Effector memory CD8-positive, alpha-beta T cell (primary cell): ENCODE measurements at regions not wholly inside any gene's neighbourhood (a gene's known extent, or its start where the extent isn't known, plus 50 kb on each side); places are given as distances from the start of the nearest gene placed in this dataset.

Source experiments
- ATAC-seq: fragments of 150-1000 bp; cut with Tn5 transposase; replicated peaks from 2 replicates; pipeline ENCODE4 v1.10.0; 2021; ENCODE audit warnings: mild to moderate bottlenecking, moderate library complexity
- DNase-seq, 3 experiments: peaks; one replicate each; pipeline ENCODE4 v3.0.0; 2021
- H3K27ac Mint-ChIP-seq, 2 donors: one replicate each; pipeline ENCODE4 v1.8.0; 2022; ENCODE audit warnings: mild to moderate bottlenecking in 2 of 2, mixed read lengths in 2 of 2, moderate library complexity in 2 of 2
- H3K27me3 Mint-ChIP-seq, 2 donors: one replicate each; pipeline ENCODE4 v1.8.0; 2022; ENCODE audit warnings: mixed read lengths in 2 of 2
- H3K36me3 Mint-ChIP-seq: one replicate; pipeline ENCODE4 v1.8.0; 2022; ENCODE audit warnings: mild to moderate bottlenecking, moderate library complexity, mixed read lengths; ENCODE audit not compliant: insufficient read depth
- H3K4me1 Mint-ChIP-seq, 2 donors: one replicate each; pipeline ENCODE4 v1.8.0; 2022; ENCODE audit warnings: low read depth in 2 of 2, mixed read lengths in 2 of 2
- H3K4me3 Mint-ChIP-seq, 2 donors: one replicate each; pipeline ENCODE4 v1.8.0; 2022; ENCODE audit warnings: mild to moderate bottlenecking in 2 of 2, mixed read lengths in 2 of 2, moderate library complexity in 2 of 2
- H3K9me3 Mint-ChIP-seq, 2 donors: one replicate each; pipeline ENCODE4 v1.8.0; 2022; ENCODE audit warnings: mixed read lengths in 2 of 2

GRCh38 chr3:160076519-160076918, 87.9 kb downstream of the IL12A start:
- Mint-ChIP-seq H3K4me1 (no peaks in the 10 kb centered on the region), H3K36me3 (peaks cover 7% of the 10 kb centered on the region), H3K9me3 (no peaks in the 10 kb centered on the region), H3K4me3 (no peak overlapping the region), H3K27ac (no peak overlapping the region), H3K27me3 (no peaks in the 10 kb centered on the region)
- ATAC-seq (no peak), DNase-seq (no peak)

- no peak for DNase-seq
- Mint-ChIP-seq H3K36me3 (no peaks in the 10 kb centered on the region), H3K27ac (no peak overlapping the region), H3K9me3 (no peaks in the 10 kb centered on the region), H3K27me3 (no peaks in the 10 kb centered on the region), H3K4me1 (no peaks in the 10 kb centered on the region), H3K4me3 (no peak overlapping the region)
- no peak for ATAC-seq
Observed at GRCh38 chr3:160078533-160078932, 89.9 kb downstream of the IL12A start.

- DNase-seq (no peak), ATAC-seq (no peak)
- H3K4me1 Mint-ChIP-seq, result no peaks in the 10 kb centered on the region
- no peaks in the 10 kb centered on the region for H3K27me3 Mint-ChIP-seq
- H3K27ac Mint-ChIP-seq, result no peak overlapping the region
- H3K9me3 Mint-ChIP-seq, result no peaks in the 10 kb centered on the region
- no peak overlapping the region for H3K4me3 Mint-ChIP-seq
- no peaks in the 10 kb centered on the region for H3K36me3 Mint-ChIP-seq
Observed at GRCh38 chr3:160081958-160082533, 93.4 kb downstream of the IL12A start.

GRCh38 chr3:160084998-160085397, 96.4 kb downstream of the IL12A start:
- ATAC-seq, result no peak
- Mint-ChIP-seq H3K4me3 (no peak overlapping the region), H3K4me1 (no peaks in the 10 kb centered on the region), H3K36me3 (no peaks in the 10 kb centered on the region), H3K27ac (no peak overlapping the region), H3K9me3 (peaks cover 0 to 7% of the 10 kb centered on the region in 2 donors), H3K27me3 (no peaks in the 10 kb centered on the region)
- no peak for DNase-seq

GRCh38 chr3:160088492-160089137, 100.0 kb downstream of the IL12A start:
- H3K9me3 Mint-ChIP-seq, result peaks cover 0 to 7% of the 10 kb centered on the region in 2 donors
- H3K27ac Mint-ChIP-seq, result no peak overlapping the region
- no peak for ATAC-seq
- H3K36me3 Mint-ChIP-seq, result no peaks in the 10 kb centered on the region
- no peaks in the 10 kb centered on the region for H3K27me3 Mint-ChIP-seq
- no peaks in the 10 kb centered on the region for H3K4me1 Mint-ChIP-seq
- no peak overlapping the region for H3K4me3 Mint-ChIP-seq
- DNase-seq, result no peak

- H3K9me3 Mint-ChIP-seq, result peaks cover 0 to 7% of the 10 kb centered on the region in 2 donors
- H3K4me1 Mint-ChIP-seq, result no peaks in the 10 kb centered on the region
- no peaks in the 10 kb centered on the region for H3K27me3 Mint-ChIP-seq
- no peak overlapping the region for H3K27ac Mint-ChIP-seq
- no peaks in the 10 kb centered on the region for H3K36me3 Mint-ChIP-seq
- DNase-seq (no peak), ATAC-seq (no peak)
- no peak overlapping the region for H3K4me3 Mint-ChIP-seq
Observed at GRCh38 chr3:160090653-160091052, 102.0 kb downstream of the IL12A start.

GRCh38 chr3:160091441-160091840, 102.8 kb downstream of the IL12A start:
- Mint-ChIP-seq H3K4me1 (no peaks in the 10 kb centered on the region), H3K27me3 (no peaks in the 10 kb centered on the region), H3K36me3 (no peaks in the 10 kb centered on the region), H3K9me3 (peaks cover 0 to 7% of the 10 kb centered on the region in 2 donors), H3K4me3 (no peak overlapping the region), H3K27ac (no peak overlapping the region)
- no peak for DNase-seq
- ATAC-seq, result no peak

- no peak for ATAC-seq
- Mint-ChIP-seq H3K27ac (no peak overlapping the region), H3K9me3 (peaks cover 0 to 7% of the 10 kb centered on the region in 2 donors), H3K4me3 (no peak overlapping the region), H3K4me1 (no peaks in the 10 kb centered on the region), H3K36me3 (no peaks in the 10 kb centered on the region), H3K27me3 (no peaks in the 10 kb centered on the region)
- no peak for DNase-seq
Observed at GRCh38 chr3:160092760-160093159, 104.1 kb downstream of the IL12A start.

- H3K36me3 Mint-ChIP-seq, result no peaks in the 10 kb centered on the region
Observed at GRCh38 chr3:160094562-160094961, 105.9 kb downstream of the IL12A start.

GRCh38 chr3:160097478-160097877, 108.8 kb downstream of the IL12A start:
- H3K27me3 Mint-ChIP-seq, result peaks cover 15 to 19% of the 10 kb centered on the region in 2 donors
- no peak for ATAC-seq
- no peaks in the 10 kb centered on the region for H3K4me1 Mint-ChIP-seq
- H3K27ac Mint-ChIP-seq, result no peak overlapping the region
- no peak overlapping the region for H3K4me3 Mint-ChIP-seq
- H3K36me3 Mint-ChIP-seq, result no peaks in the 10 kb centered on the region
- no peak for DNase-seq
- no peaks in the 10 kb centered on the region for H3K9me3 Mint-ChIP-seq

More at GRCh38 chr3:160094562-160094961, 105.9 kb downstream of the IL12A start:
- Mint-ChIP-seq H3K27me3 (no peaks in the 10 kb centered on the region), H3K4me3 (no peak overlapping the region), H3K27ac (no peak overlapping the region), H3K9me3 (no peaks in the 10 kb centered on the region), H3K4me1 (no peaks in the 10 kb centered on the region)
- DNase-seq (no peak), ATAC-seq (no peak)

GRCh38 chr3:160098261-160098908, 109.8 kb downstream of the IL12A start:
- ATAC-seq (no peak), DNase-seq (no peak)
- H3K27me3 Mint-ChIP-seq, result peaks cover 15 to 20% of the 10 kb centered on the region in 2 donors
- H3K4me3 Mint-ChIP-seq, result no peak overlapping the region
- no peaks in the 10 kb centered on the region for H3K9me3 Mint-ChIP-seq
- H3K4me1 Mint-ChIP-seq, result no peaks in the 10 kb centered on the region
- no peak overlapping the region for H3K27ac Mint-ChIP-seq
- H3K36me3 Mint-ChIP-seq, result no peaks in the 10 kb centered on the region

- H3K4me1 Mint-ChIP-seq, result no peaks in the 10 kb centered on the region
- peaks cover 15 to 20% of the 10 kb centered on the region in 2 donors for H3K27me3 Mint-ChIP-seq
- no peaks in the 10 kb centered on the region for H3K36me3 Mint-ChIP-seq
- no peak overlapping the region for H3K4me3 Mint-ChIP-seq
- DNase-seq, result no peak
- ATAC-seq, result no peak
- no peaks in the 10 kb centered on the region for H3K9me3 Mint-ChIP-seq
- H3K27ac Mint-ChIP-seq, result no peak overlapping the region
Observed at GRCh38 chr3:160098926-160099626, 110.4 kb downstream of the IL12A start.

GRCh38 chr3:160099834-160100233, 111.2 kb downstream of the IL12A start:
- H3K4me1 Mint-ChIP-seq, result no peaks in the 10 kb centered on the region
- no peaks in the 10 kb centered on the region for H3K36me3 Mint-ChIP-seq
- H3K27ac Mint-ChIP-seq, result no peak overlapping the region
- H3K27me3 Mint-ChIP-seq, result peaks cover 15 to 20% of the 10 kb centered on the region in 2 donors
- no peaks in the 10 kb centered on the region for H3K9me3 Mint-ChIP-seq
- no peak overlapping the region for H3K4me3 Mint-ChIP-seq
- no peak for DNase-seq
- no peak for ATAC-seq
